ENCODE measurements at regions not wholly inside any gene's neighbourhood (a gene's known extent, or its start where the extent isn't known, plus 50 kb on each side); places are given as distances from the start of the nearest gene placed in this dataset.
A peak's percentile ranks its signal among the peaks of the same experiment; 100 is the strongest.
"Not testable (repeated sequence)": the region's sequence is repeated elsewhere in the genome, so short reads cannot be mapped to it uniquely, and the experiment has no call there.

GRCh38 chr3:82587174-82587573 lies 825.7 kb upstream of the GBE1 start:
- no peak for DNase-seq

DNA sequence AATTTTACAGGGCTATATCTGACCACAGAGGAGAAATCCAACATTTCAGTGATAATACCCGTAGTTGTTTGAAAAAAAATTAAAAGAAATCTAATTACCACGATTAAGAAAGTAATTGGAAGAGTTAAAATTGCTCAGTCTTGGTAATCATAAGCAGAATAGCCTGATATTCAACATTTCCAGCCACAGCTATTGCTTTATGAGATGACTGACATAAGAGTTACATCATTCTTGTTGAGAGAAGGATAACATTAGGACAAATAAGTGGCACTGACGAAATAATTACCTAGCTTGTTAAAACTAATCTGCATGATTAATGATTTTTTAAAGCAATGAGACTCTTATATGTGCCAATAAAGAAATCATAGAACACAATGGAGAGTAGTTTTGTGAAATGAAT lies 825.0 kb upstream of the GBE1 start:
- DNase-seq, result no peak

DNA sequence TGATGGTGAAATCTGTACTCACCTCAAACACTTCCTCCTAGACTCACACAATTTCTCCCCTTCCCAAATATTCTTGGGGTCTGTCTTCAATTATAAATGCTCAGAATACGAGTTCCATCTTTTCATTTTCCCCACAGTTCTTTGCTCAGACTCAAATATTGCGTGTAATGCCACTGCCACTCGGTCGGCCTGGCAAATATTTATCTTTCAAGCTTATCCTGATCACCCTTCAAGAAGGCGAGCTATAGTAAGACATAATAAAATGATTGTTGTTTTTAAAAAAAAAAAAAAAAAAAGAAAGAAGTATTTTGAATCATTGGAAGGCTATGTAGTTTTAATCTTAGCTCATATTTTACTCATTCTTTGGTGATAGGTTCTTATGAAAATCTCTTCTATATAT lies 824.6 kb upstream of the GBE1 start:
- not testable (repeated sequence) for DNase-seq

DNA sequence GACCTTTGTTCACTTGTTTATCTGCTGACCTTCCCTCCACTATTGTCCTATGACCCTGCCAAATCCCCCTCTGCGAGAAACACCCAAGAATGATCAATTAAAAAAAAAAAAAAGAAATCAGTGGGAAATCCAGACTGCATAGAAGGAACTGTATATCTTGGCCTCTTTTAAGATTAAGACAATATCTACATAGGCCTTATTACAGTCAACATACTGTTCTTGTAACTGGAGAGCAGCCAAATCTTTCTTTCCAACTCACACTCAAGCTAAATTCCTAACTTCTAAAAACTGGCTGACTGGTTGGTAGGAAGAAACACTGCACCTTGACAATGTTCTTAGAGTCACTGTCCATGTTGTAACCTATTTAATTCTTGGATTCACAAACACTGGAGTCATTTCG lies 824.1 kb upstream of the GBE1 start:
- DNase-seq, result not testable (repeated sequence)

- DNase-seq, result not testable (repeated sequence)
Measured at GRCh38 chr3:82584861-82585260, 823.4 kb upstream of the GBE1 start.

- not testable (repeated sequence) for DNase-seq
Measured at GRCh38 chr3:82584415-82584814, 823.0 kb upstream of the GBE1 start.

DNA sequence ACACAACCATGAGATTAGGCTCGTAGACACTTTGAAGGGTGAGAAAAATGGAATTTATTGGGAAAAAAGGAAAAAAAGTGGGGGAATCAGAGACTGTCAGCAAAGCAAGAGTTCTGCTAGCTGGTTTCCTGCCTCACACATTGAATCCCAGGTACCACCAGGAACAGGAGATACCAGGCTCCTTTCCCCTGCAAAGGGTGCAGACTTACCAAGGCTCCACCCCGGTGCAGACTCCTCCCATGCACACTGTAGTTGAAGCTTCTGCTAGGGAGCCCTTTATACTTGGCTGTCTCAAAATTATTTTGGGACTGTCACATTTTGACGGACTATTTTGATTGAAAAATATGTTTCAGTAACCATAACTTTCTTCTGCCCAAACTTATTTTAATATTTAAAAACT lies 819.9 kb upstream of the GBE1 start:
- no peak for DNase-seq

GRCh38 chr3:82572721-82573120 lies 811.3 kb upstream of the GBE1 start:
- DNase-seq, result no peak

DNA sequence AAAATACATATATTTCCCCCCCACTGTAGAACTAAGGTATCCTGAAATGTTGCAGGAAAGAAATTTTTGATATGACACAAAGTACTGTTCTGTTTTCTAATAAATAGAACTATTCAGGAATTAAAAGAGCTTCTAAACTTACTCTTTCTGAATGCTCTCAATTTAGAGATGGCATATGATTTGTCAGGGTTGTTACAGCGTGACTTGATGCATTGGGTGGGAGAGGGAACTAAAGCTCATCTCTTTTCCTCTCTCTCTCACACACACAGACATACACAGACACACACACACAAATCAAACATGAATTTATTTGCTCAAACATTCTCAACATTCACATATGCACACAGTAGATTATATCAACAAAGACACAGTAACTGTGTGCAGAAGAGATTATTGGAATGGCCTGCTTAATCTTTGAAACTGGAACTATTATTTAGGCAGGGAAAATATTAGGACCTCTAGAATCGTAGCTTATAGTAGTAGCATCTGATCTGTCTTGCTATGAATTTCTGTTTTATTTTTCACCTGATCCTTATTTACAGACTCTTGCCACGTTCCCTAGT lies 807.4 kb upstream of the GBE1 start:
- DNase-seq, result no peak

DNA sequence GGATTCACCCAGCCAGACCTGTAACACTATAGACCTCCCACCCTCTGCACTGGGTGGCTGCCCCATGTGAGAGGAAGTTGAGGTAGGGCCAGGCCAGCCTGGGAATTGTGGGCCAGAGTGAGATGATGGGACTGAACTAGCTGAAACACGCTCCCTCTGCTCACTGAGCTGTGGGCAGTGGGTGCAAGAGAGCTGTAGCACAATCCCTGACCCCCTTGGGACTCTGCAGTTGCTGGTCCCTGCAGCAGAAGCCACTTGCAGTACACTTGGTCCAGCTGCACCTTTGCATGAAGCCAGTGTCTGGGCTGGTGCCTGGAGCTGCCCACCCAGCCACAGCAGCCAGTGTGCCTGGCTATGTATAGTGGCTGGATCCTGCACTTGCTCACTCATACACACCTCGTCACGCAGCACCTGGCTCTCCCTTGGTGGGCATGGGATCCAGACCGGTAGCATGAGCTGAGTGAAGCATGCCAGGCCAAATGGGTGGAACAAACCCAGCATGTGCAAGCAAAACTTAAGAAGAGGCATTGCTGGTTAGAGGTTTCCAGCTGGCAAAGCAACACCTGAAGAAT lies 805.7 kb upstream of the GBE1 start:
- no peak for DNase-seq

DNA sequence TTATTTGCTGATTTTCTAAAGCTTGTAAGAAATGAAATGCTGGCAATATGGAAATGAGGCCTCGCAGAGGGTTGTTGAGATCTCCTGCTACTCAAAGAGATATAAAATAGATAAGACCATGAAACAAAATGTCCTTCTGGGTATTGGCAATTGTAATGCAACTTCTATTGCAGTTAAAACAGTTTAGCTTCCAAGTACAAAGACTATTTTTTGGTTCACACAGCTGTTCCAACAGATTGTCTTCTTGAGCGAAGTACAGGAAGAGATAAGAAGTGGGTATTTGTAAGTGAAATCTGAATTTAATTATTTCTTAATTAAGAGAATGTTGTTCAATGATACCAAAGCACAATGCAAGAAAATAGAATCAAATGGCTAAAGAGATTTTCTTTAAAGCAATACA lies 801.5 kb upstream of the GBE1 start:
- DNase-seq, result no peak

- peak; percentile 24 for DNase-seq
Measured at GRCh38 chr3:82561784-82562183, 800.3 kb upstream of the GBE1 start.

- DNase-seq, result no peak
Measured at GRCh38 chr3:82558081-82558480, 796.6 kb upstream of the GBE1 start.

DNA sequence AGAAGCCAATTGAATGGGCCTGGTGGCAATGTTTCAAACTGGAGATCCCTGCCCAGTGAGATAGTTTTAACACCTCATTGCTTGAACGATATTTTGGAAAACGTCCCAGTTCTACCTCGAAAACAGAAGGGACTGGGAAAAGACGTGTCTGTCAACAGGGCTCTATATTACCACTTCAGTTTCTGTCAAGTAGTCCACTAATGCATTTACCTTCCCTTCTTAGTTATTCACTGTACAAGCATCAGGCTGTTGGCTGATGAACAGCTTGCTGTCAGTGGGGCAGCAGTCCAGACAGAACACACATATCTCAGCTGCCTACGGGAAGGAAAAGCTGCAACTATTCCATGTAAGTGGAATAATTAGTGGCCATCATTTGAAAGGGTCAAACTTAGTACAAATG lies 794.7 kb upstream of the GBE1 start:
- DNase-seq, result no peak

- not testable (repeated sequence) for DNase-seq
Measured at GRCh38 chr3:82542556-82542955, 781.1 kb upstream of the GBE1 start.

GRCh38 chr3:82521657-82522056 lies 760.2 kb upstream of the GBE1 start:
- no peak for DNase-seq

- DNase-seq, result no peak
Measured at GRCh38 chr3:82520846-82521245, 759.4 kb upstream of the GBE1 start.

DNA sequence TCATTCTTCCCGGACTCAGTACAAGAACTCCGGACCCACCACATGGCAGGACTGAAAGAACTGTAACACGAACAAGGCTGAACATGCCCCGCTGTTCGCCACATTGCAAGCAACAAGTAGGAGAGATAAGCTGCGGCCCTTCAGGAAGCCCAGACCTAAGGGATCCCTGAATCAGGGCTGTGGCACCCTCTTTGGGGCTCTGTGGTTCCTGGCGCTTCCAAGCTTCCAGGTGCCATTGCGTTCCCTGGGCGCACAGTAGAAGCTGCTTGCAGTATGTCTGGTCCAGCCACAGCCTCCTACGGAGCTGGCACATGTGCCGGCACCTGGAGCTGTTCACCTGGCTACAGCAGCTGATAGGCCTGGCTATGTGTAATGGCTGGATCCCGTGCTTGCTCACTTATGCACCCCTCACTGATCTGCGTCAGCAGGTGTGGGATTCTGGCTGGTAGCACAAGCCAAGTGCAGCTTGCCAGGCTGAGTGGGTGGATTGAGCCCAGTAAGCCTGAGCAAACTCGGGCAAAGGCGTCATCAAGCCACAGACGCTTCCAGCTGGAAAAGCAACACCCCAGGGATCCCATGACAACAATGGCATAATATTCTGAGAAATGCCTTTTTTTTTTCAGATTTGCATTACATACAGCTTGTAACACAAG lies 748.6 kb upstream of the GBE1 start:
- no peak for DNase-seq

- no peak for DNase-seq
Measured at GRCh38 chr3:82509106-82509842, 747.8 kb upstream of the GBE1 start.

DNA sequence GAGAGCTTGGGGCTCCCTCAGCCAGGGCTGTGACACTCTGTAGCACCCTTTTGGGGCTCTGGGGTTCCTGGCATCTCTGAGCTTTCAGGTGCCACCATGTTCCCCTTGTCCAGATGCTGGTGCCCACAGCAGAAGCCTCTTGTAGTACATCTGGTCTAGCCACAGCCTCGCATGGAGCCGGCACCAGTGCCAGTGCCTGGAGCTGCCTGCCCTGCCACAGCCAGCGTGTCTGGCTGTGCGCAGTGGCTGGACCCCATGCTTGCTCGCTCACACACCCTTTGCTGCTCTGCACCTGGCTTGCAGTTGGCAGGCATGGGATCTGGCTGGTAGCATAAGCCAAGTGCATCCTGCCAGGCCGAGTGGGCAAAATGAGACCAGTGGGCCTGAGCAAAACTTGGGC lies 744.8 kb upstream of the GBE1 start:
- no peak for DNase-seq

DNA sequence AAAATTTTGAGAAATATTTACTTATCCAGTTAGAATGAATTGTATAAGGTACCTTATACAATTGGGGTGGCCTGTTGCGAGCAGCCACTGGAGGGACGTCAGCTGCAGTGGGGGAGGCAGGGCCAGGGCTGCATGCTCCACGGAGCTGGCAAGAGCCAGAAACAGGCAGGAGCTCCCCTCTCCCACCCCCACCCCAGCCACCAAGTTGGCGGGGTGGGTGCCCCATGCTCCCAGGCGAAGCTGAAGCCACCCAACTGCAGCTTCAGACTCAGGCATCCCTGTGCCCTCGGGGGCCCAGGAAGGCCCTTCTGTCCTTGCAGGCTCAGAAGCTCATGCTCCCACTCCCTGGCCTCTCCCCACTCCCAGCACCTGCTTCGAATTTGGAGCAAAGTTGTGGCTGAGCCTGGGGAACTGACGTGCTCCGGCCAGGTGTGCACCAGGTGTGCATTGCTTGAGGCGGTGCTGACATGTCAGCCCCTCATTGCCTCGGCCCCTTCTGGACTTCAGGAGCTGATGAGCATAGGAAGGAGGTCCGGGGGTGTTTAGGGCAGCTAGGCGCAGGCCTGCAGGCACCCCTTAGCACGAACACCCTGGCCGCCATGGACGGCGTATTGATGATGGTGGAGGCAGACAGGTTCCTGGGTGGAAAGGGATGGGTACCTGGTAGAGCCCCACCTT lies 743.8 kb upstream of the GBE1 start:
- no peak for DNase-seq

GRCh38 chr3:82498186-82498585 lies 736.7 kb upstream of the GBE1 start:
- DNase-seq, result no peak

- no peak for DNase-seq
Measured at GRCh38 chr3:82496890-82497560, 735.6 kb upstream of the GBE1 start.
